ENCODE measurements at regions not wholly inside any gene's neighbourhood (a gene's known extent, or its start where the extent isn't known, plus 50 kb on each side); places are given as distances from the start of the nearest gene placed in this dataset.

- Histone ChIP-seq H3K79me2 (ENCODE audit: control insufficient read depth, insufficient read depth, low read length) (no peaks in the 10 kb centered on the region), H3K36me3 (replicated peaks in 1 of 2; ENCODE audit: control extremely low read depth in 1 of 2, control insufficient read depth in 1 of 2, extremely low read depth in 1 of 2, insufficient read depth in 2 of 2, low read length in 1 of 2) (no peaks in the 10 kb centered on the region), H3K9ac (ENCODE audit: low read length) (no peak overlapping the region), H3K27me3 (replicated peaks in 1 of 4; ENCODE audit: control extremely low read depth in 1 of 4, control insufficient read depth in 3 of 4, insufficient read depth in 4 of 4, low read length in 3 of 4) (no peaks in the 10 kb centered on the region), H3K4me3 (ENCODE audit: control extremely low read depth in 1 of 5, extremely low read depth in 1 of 5, insufficient read depth in 1 of 5, low read depth in 2 of 5, low read length in 4 of 5) (no peak overlapping the region), H2AFZ (ENCODE audit: insufficient read depth, low read depth, low read length, poor library complexity, severe bottlenecking) (no peak overlapping the region), H3K4me1 (ENCODE audit: control insufficient read depth in 2 of 2, insufficient read depth in 2 of 2, low read length in 2 of 2) (no peaks in the 10 kb centered on the region), H4K20me1 (ENCODE audit: control insufficient read depth, insufficient read depth, low read length, poor library complexity, severe bottlenecking) (no peaks in the 10 kb centered on the region), H3K27ac (ENCODE audit: low read length in 2 of 2) (no peak overlapping the region), H3K4me2 (replicated peaks; ENCODE audit: low read depth, low read length, poor library complexity, severe bottlenecking) (no peak overlapping the region), H3K9me3 (ENCODE audit: control extremely low read depth in 1 of 3, control insufficient read depth in 2 of 3, insufficient read depth in 1 of 3, low read length in 2 of 3) (no peaks in the 10 kb centered on the region)
- Mint-ChIP-seq H3K9me3 (ENCODE audit: insufficient read depth) (no peaks in the 10 kb centered on the region), H3K4me1 (no peaks in the 10 kb centered on the region), H3K27me3 (no peaks in the 10 kb centered on the region), H3K4me3 (no peak overlapping the region), H3K27ac (no peak overlapping the region)
- 80% methylated on average over 1 of the region's 2 CpGs for WGBS (ENCODE audit: insufficient coverage)
- intact Hi-C loops (cut with micrococcal nuclease): no loop called here
- DNase-seq (no peak), ATAC-seq (ENCODE audit: low read depth) (no peak)
- ChIA-PET POLR2A (no interaction called here), CTCF (no interaction called here)
- no peak for TF ChIP-seq CTCF (IDR thresholded peaks at IDR 0.05)
- no peak for TF ChIP-seq EZH2 (IDR thresholded peaks at IDR 0.05; ENCODE audit: borderline replicate concordance, insufficient read depth, low read depth, low read length, poor library complexity, severe bottlenecking)
These were observed 85.7 kb upstream of the LMO3 start for GRCh38 chr12:16691624-16692023.

- no peak overlapping the region for H3K9ac ChIP-seq (ENCODE audit: low read length)
- no peaks in the 10 kb centered on the region for H3K4me1 ChIP-seq (ENCODE audit: control insufficient read depth in 2 of 2, insufficient read depth in 2 of 2, low read length in 2 of 2)
- TF ChIP-seq CTCF (IDR thresholded peaks at IDR 0.05): no peak
- TF ChIP-seq EZH2 (IDR thresholded peaks at IDR 0.05; ENCODE audit: borderline replicate concordance, insufficient read depth, low read depth, low read length, poor library complexity, severe bottlenecking): no peak
- H3K27ac Mint-ChIP-seq: no peak overlapping the region
- ChIA-PET CTCF (no interaction called here), POLR2A (no interaction called here)
- H3K36me3 ChIP-seq (replicated peaks in 1 of 2; ENCODE audit: control extremely low read depth in 1 of 2, control insufficient read depth in 1 of 2, extremely low read depth in 1 of 2, insufficient read depth in 2 of 2, low read length in 1 of 2): no peaks in the 10 kb centered on the region
- H4K20me1 ChIP-seq (ENCODE audit: control insufficient read depth, insufficient read depth, low read length, poor library complexity, severe bottlenecking): no peaks in the 10 kb centered on the region
- no peak overlapping the region for H3K27ac ChIP-seq (ENCODE audit: low read length in 2 of 2)
- H3K9me3 Mint-ChIP-seq (ENCODE audit: insufficient read depth): no peaks in the 10 kb centered on the region
- WGBS (ENCODE audit: insufficient coverage): no CpG with 5 or more reads among the region's 1 CpG
- no peaks in the 10 kb centered on the region for H3K27me3 ChIP-seq (replicated peaks in 1 of 4; ENCODE audit: control extremely low read depth in 1 of 4, control insufficient read depth in 3 of 4, insufficient read depth in 4 of 4, low read length in 3 of 4)
- intact Hi-C loops (cut with micrococcal nuclease): no loop called here
- no peak overlapping the region for H2AFZ ChIP-seq (ENCODE audit: insufficient read depth, low read depth, low read length, poor library complexity, severe bottlenecking)
- DNase-seq: no peak
- ATAC-seq (ENCODE audit: low read depth): no peak
- no peaks in the 10 kb centered on the region for H3K79me2 ChIP-seq (ENCODE audit: control insufficient read depth, insufficient read depth, low read length)
- no peaks in the 10 kb centered on the region for H3K4me1 Mint-ChIP-seq
- H3K9me3 ChIP-seq (ENCODE audit: control extremely low read depth in 1 of 3, control insufficient read depth in 2 of 3, insufficient read depth in 1 of 3, low read length in 2 of 3): no peaks in the 10 kb centered on the region
- no peak overlapping the region for H3K4me2 ChIP-seq (replicated peaks; ENCODE audit: low read depth, low read length, poor library complexity, severe bottlenecking)
- H3K4me3 ChIP-seq (ENCODE audit: control extremely low read depth in 1 of 5, extremely low read depth in 1 of 5, insufficient read depth in 1 of 5, low read depth in 2 of 5, low read length in 4 of 5): no peak overlapping the region
- H3K27me3 Mint-ChIP-seq: no peaks in the 10 kb centered on the region
- H3K4me3 Mint-ChIP-seq: no peak overlapping the region
These were observed 82.2 kb upstream of the LMO3 start for GRCh38 chr12:16688200-16688599.

Measured in B cell (primary cell).